EH (cell line): ENCODE measurements at regions not wholly inside any gene's neighbourhood (a gene's known extent, or its start where the extent isn't known, plus 50 kb on each side); places are given as distances from the start of the nearest gene placed in this dataset.

Source experiments
- DNase-seq: peaks from one replicate; pipeline ENCODE4 v3.0.0-alpha.2; 2015; ENCODE audit warnings: low read depth

GRCh38 chr14:49527221-49527620 lies 59.0 kb downstream of the RPS29 start:
- DNase-seq = peak; percentile 3

GRCh38 chr14:49526101-49526500 lies 60.1 kb downstream of the RPS29 start:
- no peak for DNase-seq

GRCh38 chr14:49516286-49516685 lies 69.9 kb downstream of the RPS29 start:
- DNase-seq = no peak

- no peak for DNase-seq
These were observed 73.6 kb downstream of the RPS29 start for GRCh38 chr14:49512571-49512970.

- peak; percentile 78 for DNase-seq
These were observed 74.0 kb downstream of the RPS29 start for GRCh38 chr14:49512147-49512551.

GRCh38 chr14:49508124-49508523 lies 78.1 kb downstream of the RPS29 start:
- DNase-seq = peak; percentile 21

GRCh38 chr14:49506650-49507049 lies 79.5 kb downstream of the RPS29 start:
- no peak for DNase-seq

- peak; percentile 27 for DNase-seq
These were observed 81.0 kb downstream of the RPS29 start for GRCh38 chr14:49505041-49505766.

- peak; percentile 64 for DNase-seq
These were observed 88.3 kb downstream of the RPS29 start for GRCh38 chr14:49497725-49498348.

GRCh38 chr14:49497267-49497666 lies 88.9 kb downstream of the RPS29 start:
- no peak for DNase-seq

- no peak for DNase-seq
These were observed 91.3 kb downstream of the RPS29 start for GRCh38 chr14:49494836-49495235.

- no peak for DNase-seq
These were observed 92.6 kb downstream of the RPS29 start for GRCh38 chr14:49493557-49493956.

GRCh38 chr14:49492151-49492550 lies 94.0 kb downstream of the RPS29 start:
- DNase-seq = no peak

GRCh38 chr14:49489341-49489740 lies 96.8 kb downstream of the RPS29 start:
- no peak for DNase-seq

- DNase-seq = no peak
These were observed 98.9 kb downstream of the RPS29 start for GRCh38 chr14:49487238-49487637.

GRCh38 chr14:49485290-49485689 lies 100.9 kb downstream of the RPS29 start:
- DNase-seq = no peak

GRCh38 chr14:49484180-49484579 lies 102.0 kb downstream of the RPS29 start:
- DNase-seq = no peak

- no peak for DNase-seq
These were observed 102.9 kb downstream of the RPS29 start for GRCh38 chr14:49483268-49483667.

GRCh38 chr14:49480979-49481498 lies 105.1 kb downstream of the RPS29 start:
- DNase-seq = no peak

GRCh38 chr14:49480053-49480760 lies 106.0 kb downstream of the RPS29 start:
- DNase-seq = no peak

- no peak for DNase-seq
These were observed 106.7 kb downstream of the RPS29 start for GRCh38 chr14:49479432-49479831.

- no peak for DNase-seq
These were observed 107.4 kb downstream of the RPS29 start for GRCh38 chr14:49478784-49479183.

GRCh38 chr14:49467091-49467490 lies 119.1 kb downstream of the RPS29 start:
- no peak for DNase-seq
